A549 (cell line): ENCODE measurements at regions not wholly inside any gene's neighbourhood (a gene's known extent, or its start where the extent isn't known, plus 50 kb on each side); places are given as distances from the start of the nearest gene placed in this dataset.

ENCODE experiments used
- CTCF ChIP-seq: fragments of >200 bp; sonication (Bioruptor Twin); formaldehyde crosslinking; IDR thresholded peaks from 3 replicates; pipeline ENCODE4 v1.5.1; 2016
- FOSL2 ChIP-seq, 2 experiments: fragments of 450-650 bp in 1 of 2; fragments of >200 bp in 1 of 2; sonication (Bioruptor Twin) in 1 of 2; formaldehyde crosslinking; IDR thresholded peaks; 2 replicates each; pipeline versions ENCODE4 v1.5.0 to v1.6.1; 2016 to 2020; ENCODE audit warnings: mild to moderate bottlenecking in 1 of 2, moderate library complexity in 1 of 2
- HMGXB4 ChIP-seq: fragments of 250-450 bp; sonication (Bioruptor Pico); IDR thresholded peaks from 2 replicates; pipeline ENCODE4 v1.5.0; 2021; ENCODE audit warnings: mild to moderate bottlenecking, moderate library complexity, borderline replicate concordance
- HOXA7 ChIP-seq: fragments of 250-450 bp; sonication (Bioruptor Pico); IDR thresholded peaks from 2 replicates; pipeline ENCODE4 v1.5.0; 2020; ENCODE audit warnings: mild to moderate bottlenecking, moderate library complexity
- POLR2A ChIP-seq: IDR thresholded peaks from 2 replicates; pipeline ENCODE4 v1.6.1; 2012; ENCODE audit warnings: mild to moderate bottlenecking, low read length
- RAD21 ChIP-seq, 2 experiments: fragments of >200 bp in 1 of 2; sonication (Bioruptor Twin) in 1 of 2; formaldehyde crosslinking in 1 of 2; IDR thresholded peaks in 1 of 2; conservative IDR thresholded peaks in 1 of 2; 2 replicates in 1 of 2; 3 replicates in 1 of 2; pipeline ENCODE4 v1.6.1; 2012 to 2018; ENCODE audit warnings: inconsistent platforms in 1 of 2
- REST ChIP-seq: fragments of 200-600 bp; sonication (generic); IDR thresholded peaks from 2 replicates; pipeline ENCODE4 v1.6.1; 2016; ENCODE audit warnings: antibody characterized with exemption, mild to moderate bottlenecking, moderate library complexity

GRCh38 chr5:68954618-68954910 is 139.2 kb upstream of the SLC30A5 start:
- TF ChIP-seq HMGXB4 (CRISPR knock-in tag) (no peak), CTCF (no peak), POLR2A (no peak), REST (no peak), HOXA7 (no peak), FOSL2 (IDR thresholded peaks at IDR 0.05) (no peak), FOSL2 (CRISPR knock-in tag; IDR thresholded peaks at IDR 0.05) (no peak), RAD21 (conservative IDR thresholded peaks at IDR 0.05 in 1 of 2, IDR thresholded peaks at IDR 0.05 in 1 of 2) (no peak)
